SK-N-SH (cell line): ENCODE measurements at regions not wholly inside any gene's neighbourhood (a gene's known extent, or its start where the extent isn't known, plus 50 kb on each side); places are given as distances from the start of the nearest gene placed in this dataset.

Experiments used
- CTCF ChIP-seq: fragments of 200-600 bp; sonication (generic); IDR thresholded peaks from 2 replicates; pipeline ENCODE4 v1.6.1; 2017; ENCODE audit warnings: antibody characterized with exemption, mild to moderate bottlenecking, moderate library complexity
- TAF1 ChIP-seq: IDR thresholded peaks from 2 replicates; pipeline ENCODE4 v1.6.1; 2012; ENCODE audit warnings: low read depth, mild to moderate bottlenecking, low read length, moderate library complexity, borderline replicate concordance
- TCF12 ChIP-seq: IDR thresholded peaks from 2 replicates; pipeline ENCODE4 v1.4.0; 2012
- USF2 ChIP-seq: fragments of 150-350 bp; IDR thresholded peaks from 2 replicates; pipeline ENCODE4 v1.6.1; 2017; ENCODE audit warnings: antibody characterized with exemption, low read length, low read depth, borderline replicate concordance

GRCh38 chr14:73786636-73787485, 64.8 kb upstream of the PTGR2 start:
- TF ChIP-seq CTCF (no peak), USF2 (no peak), TCF12 (no peak), TAF1 (peak; percentile 11)
